CD4-positive, alpha-beta T cell treated with Interleukin-17A for 1 hour (primary cell): ENCODE measurements at regions not wholly inside any gene's neighbourhood (a gene's known extent, or its start where the extent isn't known, plus 50 kb on each side); places are given as distances from the start of the nearest gene placed in this dataset.
A peak's percentile ranks its signal among the peaks of the same experiment; 100 is the strongest.

Experiments used
- DNase-seq: peaks from one replicate; pipeline ENCODE4 v3.0.0-alpha.2; 2020

DNA sequence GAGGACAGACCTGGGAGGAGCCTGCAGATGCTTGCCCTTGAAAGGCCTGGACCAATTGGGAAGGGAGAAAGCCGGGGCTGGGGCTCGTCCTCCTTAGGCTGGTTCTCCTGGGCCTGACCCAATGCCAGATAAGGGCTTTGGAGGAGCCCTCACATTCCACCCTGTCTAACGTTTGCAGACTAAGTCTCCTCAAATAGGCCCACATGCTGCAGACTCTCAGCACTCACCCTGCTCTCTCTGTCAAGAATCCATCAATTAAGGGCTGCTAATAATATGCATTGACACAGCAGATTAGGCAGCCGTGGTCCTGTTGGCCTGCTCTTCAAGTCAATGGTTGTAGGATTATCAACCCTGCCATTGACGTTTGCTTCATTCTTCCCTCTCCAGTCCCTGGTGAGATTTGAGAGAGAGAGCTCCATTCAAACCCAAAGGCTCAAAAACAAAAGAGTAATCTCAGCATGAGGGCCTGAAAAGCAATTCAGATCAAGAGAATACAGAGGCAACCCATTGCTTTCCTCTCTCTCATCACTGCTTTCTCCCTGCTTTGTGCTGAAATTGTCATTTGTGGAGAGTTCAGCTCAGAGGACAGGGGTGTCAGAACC lies 167.6 kb downstream of the INSIG2 start:
- no peak for DNase-seq

DNA sequence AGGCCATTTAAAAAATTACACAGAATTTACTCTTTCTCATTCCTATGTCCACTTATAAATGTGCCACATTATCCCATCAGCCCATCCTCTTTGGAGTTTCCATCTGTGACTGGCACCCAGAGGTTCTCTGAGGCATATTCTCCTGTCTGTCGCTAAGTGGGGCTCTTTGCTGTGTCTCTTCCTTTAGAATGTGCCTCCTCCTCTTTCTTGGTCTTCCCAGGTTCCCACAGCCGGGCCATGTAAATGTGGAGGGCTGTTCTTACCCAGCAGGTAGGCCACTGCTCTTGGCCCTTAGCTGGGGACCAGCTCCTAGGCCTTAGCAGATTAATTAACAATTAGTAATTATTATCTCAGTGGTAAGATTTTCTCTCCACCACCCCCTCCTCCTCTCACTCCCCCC lies 167.0 kb downstream of the INSIG2 start:
- no peak for DNase-seq

DNA sequence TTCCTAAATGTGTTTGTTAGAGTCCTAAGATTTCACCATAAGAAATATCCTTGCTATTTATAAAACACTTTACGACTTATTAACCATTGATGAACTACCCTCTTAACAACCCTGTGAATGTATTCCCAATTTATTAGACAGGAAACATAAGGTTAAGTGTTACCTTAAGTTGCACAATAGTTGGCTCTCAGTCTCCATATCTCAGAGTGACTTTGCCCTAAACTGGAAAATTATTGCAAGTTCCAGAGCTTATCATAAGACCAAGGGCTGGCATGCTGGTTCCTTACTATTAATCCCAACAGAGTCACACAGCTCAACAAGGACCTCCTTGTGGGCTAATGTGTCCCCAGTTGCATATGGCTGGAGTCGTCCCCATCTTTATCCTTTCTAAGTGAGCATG lies 165.8 kb downstream of the INSIG2 start:
- no peak for DNase-seq

DNA sequence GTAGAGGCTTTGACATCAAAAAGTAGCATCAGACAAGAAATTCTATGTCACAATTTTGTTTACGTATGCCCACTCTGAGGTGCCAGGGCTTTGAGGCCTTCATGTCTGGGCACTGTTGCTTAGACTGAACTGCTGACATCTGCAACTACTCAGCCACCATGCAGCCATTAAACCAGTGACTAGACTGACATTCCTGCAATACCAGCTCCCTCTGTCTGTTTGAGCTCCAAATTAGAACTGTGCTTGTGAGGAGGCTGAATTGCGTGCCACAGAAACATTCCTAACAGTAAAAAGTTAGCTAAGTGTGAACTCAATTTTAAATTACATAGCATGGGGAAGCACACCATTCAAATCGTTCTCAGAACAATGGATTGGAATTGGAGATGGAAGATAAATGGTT lies 163.2 kb downstream of the INSIG2 start:
- no peak for DNase-seq

DNA sequence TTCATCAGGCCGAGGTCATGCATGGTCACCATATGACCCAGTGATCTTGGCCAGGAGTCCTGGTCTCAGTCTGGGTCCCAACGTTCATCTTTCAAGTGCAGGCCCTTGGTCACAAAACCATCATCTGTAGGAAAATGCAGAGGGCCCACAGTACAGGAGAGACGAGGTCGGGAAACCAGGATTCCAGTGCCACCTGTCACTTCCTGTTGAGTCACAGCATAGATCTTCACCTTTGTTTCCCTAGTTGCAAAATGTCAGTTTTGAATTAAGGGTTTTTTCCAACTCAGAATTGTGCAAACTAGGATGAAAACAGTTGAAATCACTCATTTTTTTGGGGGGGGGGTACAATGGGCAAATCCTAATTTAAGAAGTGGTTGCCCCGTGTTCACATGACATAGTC lies 162.2 kb downstream of the INSIG2 start:
- no peak for DNase-seq

DNA sequence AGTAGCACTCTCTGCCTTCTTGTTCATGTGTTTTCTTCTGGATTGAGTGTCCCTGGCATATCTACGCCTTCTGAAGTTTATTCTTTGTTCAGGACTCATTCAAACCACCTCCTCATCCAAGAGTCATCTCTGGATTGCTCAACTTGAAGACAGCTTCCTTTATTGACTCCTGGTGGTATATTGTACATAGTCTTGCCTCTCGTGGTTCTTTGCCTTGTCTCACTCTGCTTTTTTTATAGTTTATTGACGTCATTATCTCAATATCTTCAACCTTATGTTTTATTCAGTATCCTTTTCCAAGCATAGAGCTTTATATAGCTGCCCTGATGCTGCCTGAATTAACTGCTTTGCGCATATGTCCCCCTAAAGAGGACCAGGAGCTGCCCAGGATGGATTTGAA lies 161.7 kb downstream of the INSIG2 start:
- DNase-seq: no peak

DNA sequence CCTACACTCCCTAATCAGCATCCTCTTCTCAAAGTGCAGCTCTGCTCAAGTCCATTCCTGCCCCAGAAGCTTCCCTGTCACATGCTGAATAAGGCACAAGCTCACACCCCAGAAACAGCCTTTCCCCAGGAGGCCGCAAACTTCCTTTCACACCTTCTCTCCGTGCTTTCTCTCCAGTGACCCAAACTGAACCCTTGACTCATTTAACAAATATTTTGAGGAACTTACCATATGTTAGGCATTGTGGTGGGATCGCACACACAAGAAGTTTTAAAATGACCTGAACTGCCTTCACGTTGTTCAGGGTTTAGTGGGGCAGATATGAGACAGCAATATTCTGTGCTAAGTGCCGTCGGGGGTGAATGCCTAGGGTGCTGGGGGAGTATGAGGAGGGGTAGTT lies 161.3 kb downstream of the INSIG2 start:
- DNase-seq: no peak

DNA sequence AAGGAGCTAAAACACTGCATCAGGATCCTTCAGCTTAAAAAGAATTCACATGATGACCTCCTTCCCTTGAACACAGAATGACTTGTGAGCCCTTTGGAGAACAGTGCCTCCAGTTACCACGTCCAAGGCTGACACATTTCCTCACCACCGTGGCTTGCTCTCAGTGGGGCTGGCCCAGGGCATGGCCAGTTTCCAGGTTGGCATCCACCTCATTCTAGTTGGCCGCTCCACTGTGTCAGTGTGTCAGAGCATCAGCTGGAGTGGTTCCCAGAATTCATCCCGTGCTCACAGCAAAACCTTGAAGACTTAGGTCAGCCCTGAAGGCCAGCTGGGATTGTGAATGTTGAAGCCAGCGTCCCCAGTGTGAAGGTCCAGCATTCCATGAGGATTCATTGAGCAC lies 158.5 kb downstream of the INSIG2 start:
- DNase-seq: no peak

GRCh38 chr2:118246079-118246478 lies 157.8 kb downstream of the INSIG2 start:
- no peak for DNase-seq

DNA sequence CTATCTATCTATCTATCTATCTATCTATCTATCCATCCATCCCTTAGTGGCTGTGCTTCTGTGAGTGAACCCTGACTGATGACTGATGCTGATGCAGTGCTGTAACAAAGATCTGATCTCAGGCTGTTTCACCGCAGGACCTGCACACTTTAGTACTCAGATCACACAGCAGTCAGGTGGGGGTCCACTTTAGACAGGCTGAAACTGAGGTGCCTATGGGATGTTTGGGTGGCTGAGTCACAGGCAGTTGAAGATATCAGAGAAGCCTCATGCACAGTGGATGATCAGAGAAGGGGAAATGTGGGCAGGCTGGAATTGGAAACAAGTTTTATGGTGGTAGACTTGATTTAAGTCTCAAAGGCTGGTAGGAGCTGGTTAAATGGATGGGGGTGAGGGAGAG lies 156.4 kb downstream of the INSIG2 start:
- DNase-seq: no peak

- no peak for DNase-seq
Observed at GRCh38 chr2:118243031-118243430, 154.8 kb downstream of the INSIG2 start.

DNA sequence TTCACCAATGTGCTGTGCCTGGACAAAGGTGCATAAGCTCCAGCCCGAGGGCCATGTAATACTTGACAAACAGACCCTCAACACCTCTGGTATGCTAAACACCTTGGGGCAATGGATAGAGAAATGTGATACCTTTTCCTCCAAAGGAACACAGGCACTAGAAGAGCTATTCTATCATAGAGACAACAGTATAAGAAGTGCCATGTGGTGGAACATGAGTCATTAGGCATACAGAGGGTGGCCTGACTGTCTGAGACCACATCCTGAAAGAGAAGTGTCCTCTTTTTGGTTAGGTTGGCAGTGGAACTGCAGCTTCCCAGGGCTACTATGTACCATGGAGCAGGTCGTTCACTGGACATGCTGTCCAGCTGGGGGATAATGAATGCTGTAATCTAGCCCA lies 153.9 kb downstream of the INSIG2 start:
- DNase-seq: no peak

- no peak for DNase-seq
Observed at GRCh38 chr2:118241128-118241527, 152.9 kb downstream of the INSIG2 start.

DNA sequence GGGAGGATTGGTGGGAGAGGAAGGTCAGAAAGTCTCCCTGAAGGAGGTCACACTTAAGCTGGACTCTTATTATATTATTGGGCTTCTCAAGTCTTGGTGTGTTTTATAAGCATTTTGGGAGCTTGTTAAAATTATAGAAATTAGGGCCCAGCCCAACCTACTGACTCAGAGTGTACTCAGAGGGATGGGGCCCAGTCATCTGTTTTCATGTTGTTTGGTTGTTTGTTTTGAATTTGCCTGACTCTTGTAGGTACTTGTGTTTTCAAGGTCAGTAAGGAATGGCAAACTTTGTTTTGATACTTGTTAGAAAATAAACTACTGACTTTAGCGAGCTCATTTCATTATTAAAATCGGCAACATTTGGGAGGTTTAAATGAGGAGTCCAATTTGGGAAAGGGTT lies 152.0 kb downstream of the INSIG2 start:
- no peak for DNase-seq

- no peak for DNase-seq
Observed at GRCh38 chr2:118239284-118239683, 151.0 kb downstream of the INSIG2 start.

DNA sequence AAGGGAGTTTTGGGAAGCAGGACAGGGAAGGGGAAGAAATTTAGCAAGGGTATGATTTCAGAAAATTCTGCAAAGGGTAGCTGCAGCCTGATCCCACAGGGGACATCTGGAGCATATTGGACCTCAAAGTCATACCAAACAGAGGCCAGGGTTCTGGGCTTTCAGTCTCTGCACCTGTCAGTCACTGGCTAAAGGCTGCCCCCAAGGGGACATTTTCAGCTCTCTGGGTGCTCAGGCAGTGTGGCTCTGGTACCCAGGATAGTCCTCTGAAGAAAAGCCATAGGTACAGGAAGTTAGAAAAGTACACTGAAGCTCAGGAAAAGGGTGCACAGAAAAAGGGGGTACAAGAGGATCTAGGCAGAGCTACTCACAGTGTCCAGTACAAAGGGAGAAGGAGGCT lies 149.2 kb downstream of the INSIG2 start:
- no peak for DNase-seq

DNA sequence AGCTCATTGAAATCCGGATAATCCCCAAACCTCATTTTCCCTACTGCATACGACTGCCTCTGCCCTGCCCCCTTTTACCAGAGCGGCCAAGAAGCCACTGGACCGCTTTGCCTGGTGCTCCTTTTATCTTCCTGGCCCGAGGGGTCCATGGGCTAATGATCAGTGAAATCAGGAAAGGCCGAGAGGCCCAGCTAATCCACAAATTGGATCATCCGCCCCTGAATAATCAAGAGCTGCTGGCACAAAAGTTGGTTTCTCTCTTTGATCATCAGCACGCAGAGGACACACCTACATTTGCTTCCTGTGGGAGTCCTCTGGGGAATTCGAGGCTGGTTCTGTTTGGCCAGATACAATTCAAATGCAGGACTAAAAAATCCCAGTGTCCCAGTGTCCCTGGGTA lies 144.5 kb downstream of the INSIG2 start:
- DNase-seq: no peak

DNA sequence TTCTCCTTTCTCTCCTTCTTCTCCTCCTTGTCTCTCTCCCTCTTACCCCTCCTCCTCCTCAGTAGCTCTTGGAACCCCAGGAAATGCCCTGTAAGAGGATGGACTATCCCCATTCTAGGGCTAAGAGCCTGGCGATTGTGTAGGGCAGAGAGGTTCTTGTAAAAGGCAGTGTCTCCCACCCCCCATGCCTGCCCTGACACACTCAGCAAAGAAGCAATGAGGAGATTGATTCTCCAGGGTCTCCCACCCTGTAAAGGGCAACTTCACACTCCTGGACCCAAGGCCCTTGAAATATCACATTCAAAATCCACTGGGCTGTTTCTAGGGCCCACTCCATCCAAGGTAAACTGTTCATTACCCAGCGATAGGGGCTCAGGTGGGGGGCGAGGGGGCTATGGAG lies 144.1 kb downstream of the INSIG2 start:
- no peak for DNase-seq

GRCh38 chr2:118231759-118232158 lies 143.5 kb downstream of the INSIG2 start:
- no peak for DNase-seq

DNA sequence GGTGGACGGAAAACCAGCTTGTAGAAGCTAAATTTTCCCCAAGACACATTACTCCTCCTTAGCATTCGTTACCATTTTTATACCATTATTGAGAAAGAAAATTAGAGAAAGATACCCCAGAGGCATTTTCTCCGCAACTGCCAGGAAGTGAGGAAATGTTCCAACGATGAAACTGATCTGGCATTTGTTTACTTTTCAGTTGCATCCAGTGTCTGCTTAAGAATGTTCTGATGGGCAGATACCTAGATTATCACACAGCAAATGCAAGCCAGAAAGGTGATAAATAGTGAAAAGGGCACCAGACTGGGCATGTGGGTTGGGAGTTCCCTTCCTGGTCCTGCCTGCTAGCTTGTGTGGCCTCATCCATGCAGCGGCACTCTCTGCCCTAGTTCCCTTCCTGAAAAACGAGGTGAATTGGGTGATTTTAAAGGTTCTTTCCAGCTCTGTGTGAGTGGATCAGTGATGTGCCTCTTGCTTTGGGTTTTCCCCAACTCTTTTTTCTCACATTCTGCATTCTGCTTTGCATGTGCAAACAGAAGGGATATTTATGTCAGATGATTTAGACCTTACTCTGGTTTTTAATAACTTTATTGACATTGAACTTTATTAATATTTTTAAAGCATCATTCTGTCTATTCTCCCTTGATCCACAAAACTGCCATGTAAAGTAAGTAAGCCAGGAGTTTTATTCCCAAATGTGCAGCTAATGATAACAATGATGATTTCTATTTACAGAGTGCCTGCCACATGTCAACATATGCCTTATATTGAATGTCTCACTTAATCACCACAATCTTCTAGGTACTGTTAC lies 139.6 kb downstream of the INSIG2 start:
- DNase-seq: no peak

GRCh38 chr2:118225666-118226065 lies 137.4 kb downstream of the INSIG2 start:
- DNase-seq: no peak

DNA sequence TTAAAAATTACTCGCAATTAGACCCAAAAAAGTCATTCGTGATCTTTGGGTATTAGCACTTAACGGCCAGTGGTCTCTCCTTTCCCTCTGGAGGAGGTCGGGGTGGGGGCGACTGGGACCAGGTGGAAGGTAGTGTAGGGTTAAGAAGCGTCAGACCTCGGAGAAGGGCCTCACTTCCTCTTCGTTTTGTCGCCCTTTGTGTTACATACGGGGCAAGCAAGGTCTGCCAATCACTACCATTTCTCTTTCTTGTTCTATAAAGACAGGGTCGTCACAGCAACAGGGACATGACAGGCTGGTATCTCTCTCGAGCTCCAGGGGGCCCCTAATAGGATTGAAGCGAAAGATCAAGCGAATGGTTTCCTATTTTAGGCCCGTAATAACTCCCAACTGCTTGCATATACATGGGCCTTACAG lies 136.6 kb downstream of the INSIG2 start:
- DNase-seq: no peak

GRCh38 chr2:118223992-118224894 lies 136.0 kb downstream of the INSIG2 start:
- DNase-seq: peak; percentile 26

DNA sequence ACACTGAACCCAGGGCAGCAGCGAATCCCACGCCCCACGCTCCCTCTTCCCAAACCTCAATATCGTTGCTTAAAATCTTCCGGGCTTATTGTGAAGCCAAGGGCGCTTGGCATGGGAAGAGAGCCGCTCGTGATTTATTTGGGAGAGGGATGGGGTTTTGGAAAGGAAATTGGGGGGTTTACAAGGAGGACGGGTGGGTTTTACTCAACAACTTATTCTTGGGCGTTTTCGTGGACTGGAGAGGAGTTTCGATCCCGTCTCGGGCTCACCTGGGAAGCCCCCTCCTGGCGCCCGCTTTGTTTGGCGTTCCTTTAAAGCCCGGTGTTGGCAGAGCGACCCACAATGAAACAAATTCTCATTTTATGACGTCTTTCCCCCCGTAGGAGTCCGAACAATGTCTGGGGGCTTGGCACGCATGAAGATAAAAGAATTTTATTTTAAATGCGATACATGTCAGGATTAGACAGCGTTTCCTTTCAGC lies 135.3 kb downstream of the INSIG2 start:
- no peak for DNase-seq
